Stimulated activated CD4-positive, alpha-beta T cell treated with anti-CD3 and anti-CD28 coated beads, Interleukin-12 subunit alpha, Interleukin-12 subunit beta, amount 100 ng/mL, for 4 hours (primary cell): ENCODE measurements at regions not wholly inside any gene's neighbourhood (a gene's known extent, or its start where the extent isn't known, plus 50 kb on each side); places are given as distances from the start of the nearest gene placed in this dataset.

Source experiments
- DNase-seq: peaks from one replicate; pipeline ENCODE4 v3.0.0-alpha.2; 2020

DNA sequence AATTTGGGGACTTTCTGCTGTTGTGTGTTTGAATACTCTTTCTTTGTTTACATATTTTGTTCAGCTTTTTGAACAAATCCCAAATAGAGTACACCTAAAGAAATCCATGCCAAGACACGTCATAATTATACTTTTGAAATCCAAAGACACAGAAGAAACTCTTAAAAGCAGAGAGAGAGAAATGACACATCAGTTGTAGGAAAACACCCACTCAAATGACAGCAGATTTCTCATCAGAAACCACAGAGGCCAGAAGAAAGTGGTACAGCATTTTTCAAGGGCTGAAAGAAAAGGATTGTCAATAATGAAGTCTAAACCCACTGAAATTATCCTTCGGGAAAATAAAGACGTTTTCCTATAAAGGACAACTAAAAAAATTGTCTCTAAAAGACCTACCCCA lies 378.6 kb downstream of the GADD45G start:
- no peak for DNase-seq

DNA sequence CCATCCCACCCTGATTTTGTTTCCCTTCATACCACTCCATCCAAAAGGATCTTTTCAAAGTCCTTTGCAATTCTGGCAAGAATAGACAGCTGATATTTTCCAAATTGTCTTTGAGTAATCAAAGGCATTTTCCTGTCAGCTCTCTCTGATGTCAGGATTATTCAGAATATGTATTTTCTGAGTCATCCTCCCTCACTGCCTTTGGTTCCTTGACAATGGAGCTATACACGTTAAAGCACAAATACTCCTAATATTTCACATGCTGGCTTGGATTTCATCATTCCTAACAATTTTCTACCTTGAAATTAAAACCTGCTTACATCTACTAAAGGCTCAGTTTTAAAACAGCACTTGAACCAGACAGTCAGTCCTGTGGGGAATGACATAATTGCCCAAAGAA lies 379.4 kb downstream of the GADD45G start:
- no peak for DNase-seq

DNA sequence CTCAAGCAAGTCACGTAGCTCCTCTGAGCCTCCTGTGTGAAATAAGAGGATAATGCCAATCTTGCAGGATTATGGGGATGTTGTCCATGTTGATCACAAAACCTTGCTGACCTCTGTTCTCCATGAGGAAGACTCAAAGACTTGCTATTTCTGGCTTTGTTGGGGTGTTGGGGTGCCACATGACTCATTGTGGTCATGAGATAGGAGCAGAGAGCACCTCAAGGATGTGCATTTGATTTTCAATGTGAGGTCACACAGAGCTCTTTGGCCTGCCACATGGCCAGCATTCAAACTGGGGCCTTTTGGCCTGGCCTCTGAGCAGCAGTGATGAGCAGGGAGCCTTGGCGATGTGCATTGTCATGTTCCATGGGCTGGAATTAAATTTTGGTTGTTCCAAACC lies 380.3 kb downstream of the GADD45G start:
- DNase-seq = no peak

DNA sequence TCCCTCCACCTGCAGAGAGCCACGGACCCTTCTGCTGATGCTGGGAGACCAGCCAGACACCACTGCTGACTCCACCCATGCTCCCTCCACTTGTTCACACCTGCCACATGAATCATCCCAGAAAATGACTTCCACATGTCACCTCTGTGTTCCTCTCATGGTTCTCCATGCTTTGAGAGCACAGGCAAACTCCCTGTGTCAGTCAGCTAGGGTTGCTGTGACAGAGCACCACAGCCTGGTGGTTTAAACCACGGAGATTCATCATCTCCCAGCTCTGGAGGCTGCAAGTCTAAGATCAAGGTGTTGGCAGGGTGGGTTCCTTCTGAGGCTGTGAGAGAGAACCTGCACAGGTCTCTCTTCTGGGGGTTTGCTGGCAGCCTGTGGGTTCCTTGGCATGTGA lies 381.4 kb downstream of the GADD45G start:
- DNase-seq = no peak

DNA sequence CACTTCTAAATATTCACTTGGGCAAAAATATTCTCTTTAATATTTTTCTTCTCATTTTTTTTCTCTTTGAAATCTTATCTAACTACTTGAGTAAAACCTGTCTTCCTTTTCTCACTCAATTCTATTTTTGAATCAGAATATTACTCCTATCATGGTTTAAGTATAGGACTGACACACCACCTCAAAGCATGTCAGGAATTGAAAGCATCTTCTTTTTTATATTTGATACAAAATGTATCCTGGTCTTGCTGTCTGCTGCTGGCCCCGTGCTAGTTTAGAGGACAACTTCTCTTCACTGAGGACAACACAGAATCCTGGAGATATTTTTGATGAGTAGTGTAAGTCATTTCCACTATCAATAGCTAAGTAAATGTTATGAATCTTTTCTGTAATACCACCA lies 383.6 kb downstream of the GADD45G start:
- DNase-seq = no peak

DNA sequence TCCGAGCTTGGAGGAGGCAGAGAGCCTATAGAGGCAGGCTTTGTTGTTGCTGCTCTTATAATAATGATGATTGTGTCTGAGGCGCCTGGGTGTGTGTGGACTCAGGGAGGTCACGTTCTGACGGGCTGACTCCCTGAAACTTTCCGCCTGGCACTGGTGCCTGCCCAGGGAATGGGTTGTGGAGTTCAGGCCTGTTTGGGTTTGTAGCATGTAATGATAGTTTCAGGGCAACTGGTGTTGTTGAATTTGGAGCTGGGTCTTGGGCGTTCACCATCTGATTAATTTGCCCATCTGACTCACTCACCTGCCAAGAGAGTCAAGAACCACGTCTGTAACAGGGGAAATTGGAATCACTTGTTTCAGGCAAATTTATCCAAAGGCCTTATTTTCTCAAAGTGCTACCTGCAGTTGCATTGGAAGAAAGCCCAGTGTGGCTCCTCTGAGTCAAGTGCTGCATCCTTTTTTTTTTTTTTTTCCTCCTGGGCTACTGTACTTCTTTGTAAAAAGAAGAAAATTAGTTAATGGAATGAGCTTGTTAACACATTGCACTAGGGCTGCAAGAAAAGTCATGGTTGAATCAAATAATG lies 386.5 kb downstream of the GADD45G start:
- no peak for DNase-seq

DNA sequence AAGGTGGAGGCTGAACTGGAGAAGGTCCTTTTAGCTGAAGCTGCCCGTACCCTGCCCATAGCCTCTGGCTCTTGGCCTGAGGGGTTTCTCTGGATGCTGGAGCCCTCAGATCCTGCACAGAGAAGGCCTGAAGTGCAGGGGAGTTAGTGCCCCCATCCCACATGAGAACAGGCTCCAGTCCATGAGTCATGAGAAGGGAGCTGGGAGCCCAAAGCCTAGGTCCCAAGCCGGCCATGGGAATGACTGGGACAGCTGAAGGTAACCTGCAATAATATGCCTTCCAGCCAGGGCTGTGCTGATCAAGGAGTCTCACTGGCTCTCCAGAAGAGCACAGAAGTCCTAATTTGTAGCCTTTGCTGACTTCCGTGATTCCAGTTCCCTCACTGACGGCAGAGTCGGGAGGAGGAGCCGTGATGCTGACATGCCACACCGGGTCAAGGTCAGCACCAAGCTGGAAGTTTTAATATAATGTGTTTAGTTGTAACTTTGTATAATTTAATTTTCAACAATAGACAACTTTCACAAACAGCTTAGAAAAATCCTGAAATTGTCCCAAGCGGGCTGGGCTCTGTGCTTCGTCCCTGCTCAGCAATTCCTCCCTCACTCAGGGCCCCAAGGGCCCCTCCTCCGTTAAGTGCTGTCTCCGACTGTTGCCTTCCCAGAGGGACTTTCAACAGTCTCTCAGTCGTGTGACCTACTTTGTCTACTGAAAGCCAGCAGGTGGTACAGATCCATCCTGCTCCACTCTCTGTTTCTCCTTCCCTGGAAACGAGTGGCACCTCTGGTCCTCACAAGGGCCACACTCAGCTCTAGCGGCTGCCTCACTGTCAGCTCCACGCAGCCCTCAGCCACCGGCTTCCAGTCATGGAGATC lies 387.8 kb downstream of the GADD45G start:
- DNase-seq = no peak

DNA sequence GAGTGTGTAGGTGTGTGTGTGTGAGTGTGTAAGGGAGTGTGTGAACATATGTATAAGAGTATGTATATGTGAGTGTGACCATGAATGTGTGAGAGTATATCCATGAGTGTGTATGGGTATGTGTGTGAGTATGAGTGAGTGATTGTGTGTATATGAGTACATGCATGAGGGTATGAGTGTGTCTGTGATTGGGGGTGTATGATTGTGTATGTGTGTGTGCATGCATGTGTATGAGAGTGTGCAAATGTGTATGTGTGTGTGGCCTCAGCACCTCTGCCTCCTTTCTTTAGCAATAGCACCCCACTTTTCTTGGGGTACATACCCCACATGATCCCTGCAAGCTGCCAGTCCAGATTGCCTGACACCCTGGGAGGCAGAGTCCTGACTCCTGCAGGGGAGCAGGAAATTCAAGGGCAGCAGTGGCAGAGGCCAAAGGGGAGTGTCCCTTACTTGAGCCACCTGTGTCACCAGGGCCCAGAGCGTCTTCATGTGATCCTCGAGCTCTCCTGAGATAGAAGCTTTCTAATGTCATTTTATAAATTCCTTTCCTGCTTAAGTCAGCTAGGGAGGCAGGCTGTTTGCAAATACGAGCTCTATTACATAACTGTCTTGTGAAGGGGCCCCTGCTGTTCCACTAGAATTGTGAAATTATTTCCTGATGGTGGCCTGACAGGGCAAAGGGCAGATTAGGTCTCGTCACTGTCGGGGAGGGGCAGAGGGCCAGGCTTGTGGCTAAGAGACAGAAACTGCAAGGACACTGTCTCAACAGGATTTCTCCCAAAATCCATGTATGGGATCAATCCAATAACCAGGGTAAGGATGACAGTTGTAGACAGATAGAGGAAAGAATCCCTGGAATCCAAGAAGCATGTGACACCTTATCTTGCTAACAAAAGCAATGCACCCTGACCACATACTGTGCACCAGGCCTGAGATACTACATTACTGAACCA lies 389.1 kb downstream of the GADD45G start:
- no peak for DNase-seq

DNA sequence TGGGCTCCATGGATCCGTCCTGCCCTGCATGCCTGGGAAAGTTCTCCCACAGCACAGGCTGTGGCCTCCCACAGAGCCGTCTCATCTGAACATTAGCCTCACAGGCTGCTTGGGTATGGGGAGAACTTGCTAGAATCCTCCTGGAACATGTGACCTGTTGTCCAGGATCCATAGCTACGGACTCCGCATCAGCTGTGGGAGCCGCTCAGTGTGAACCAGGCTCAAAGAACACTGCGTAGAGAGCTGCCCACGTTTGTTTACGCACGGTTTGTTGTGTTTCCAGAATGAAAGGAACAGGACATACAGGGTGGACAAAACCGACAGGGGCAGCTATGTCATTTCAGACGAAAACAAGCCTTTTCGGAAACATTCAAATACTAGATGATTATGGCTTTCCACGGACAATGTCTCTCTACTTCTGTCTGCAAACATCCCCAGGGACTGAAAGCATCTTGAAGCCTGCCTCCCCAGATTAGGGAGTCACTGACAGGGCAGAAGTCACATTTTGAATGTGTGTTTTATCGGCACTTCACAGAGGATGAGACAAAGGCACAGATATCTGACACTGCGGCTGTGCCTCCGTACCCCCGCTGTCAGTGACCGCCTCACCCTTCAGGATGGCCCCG lies 390.3 kb downstream of the GADD45G start:
- no peak for DNase-seq

DNA sequence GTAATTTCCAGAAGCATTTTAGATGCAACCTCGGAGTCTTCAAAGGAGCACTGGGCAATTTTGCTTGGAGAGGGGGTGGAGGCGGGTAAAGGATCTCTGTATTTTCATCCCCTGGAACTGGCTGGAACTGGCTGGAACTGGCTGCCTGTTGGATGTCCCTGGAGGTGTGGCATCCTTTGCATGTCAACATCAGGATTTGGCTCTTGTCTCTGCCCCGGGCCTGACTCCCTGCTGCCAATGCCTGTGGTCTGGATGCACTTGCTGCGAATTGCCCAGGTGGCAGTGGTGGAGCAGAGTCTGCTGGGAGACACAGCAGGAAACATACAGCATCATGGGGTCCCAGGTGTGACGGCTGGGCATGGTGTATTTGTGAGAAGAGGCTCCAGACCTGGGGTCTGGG lies 391.3 kb downstream of the GADD45G start:
- DNase-seq = no peak

DNA sequence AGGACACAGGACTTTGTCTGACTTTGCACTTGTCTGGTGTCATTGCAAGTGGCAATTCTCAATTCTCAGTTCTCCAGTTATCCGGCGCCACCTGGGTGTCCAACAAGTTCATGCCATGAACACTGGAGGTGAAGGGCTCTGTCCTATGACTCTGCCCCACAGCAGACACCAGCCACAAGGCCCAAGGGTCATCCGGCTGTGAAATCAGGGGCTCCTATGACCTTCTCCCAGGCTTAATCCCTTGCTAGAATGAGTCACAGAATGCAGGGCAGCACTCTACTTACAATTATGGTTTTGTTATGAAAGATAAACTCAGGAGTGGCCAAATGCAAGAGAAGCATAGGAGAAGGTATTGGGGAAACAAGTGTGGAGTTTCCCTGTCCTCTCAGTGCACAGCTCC lies 392.0 kb downstream of the GADD45G start:
- DNase-seq = no peak

DNA sequence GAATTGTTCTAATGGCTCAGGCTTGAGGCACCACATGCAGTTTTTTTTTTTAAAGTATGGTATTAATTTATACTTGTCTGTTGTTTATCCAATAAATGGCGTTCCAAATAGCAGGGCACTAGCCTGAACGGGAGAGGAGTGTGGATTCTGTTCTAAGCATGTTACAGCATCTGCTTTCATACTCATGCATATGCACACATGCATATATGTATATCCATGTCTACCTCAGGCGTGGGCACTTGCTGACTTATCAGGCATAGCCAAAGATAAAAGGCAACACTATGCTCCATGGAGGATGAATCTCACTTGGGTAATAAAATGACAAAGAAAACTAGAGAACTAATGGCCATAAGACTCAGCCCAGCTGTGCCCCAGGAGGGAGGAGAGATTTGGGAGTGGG lies 393.8 kb downstream of the GADD45G start:
- DNase-seq = no peak

DNA sequence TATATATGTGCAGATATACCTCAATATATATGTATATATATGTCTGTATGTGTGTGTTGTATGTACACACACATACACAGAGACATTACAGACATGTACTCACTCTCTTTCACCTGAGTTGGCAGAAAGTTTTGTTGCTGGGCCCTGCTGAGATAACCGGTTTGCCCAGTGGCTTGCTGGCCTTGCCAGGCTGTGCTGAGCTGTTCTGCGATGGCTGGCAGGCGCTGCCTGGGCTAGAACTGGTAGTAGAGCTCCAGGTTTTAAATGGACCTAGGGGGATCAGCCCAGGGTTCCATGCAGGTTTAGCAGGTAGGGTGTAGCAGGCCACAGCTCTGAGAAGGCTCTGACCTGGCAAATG lies 394.3 kb downstream of the GADD45G start:
- no peak for DNase-seq

DNA sequence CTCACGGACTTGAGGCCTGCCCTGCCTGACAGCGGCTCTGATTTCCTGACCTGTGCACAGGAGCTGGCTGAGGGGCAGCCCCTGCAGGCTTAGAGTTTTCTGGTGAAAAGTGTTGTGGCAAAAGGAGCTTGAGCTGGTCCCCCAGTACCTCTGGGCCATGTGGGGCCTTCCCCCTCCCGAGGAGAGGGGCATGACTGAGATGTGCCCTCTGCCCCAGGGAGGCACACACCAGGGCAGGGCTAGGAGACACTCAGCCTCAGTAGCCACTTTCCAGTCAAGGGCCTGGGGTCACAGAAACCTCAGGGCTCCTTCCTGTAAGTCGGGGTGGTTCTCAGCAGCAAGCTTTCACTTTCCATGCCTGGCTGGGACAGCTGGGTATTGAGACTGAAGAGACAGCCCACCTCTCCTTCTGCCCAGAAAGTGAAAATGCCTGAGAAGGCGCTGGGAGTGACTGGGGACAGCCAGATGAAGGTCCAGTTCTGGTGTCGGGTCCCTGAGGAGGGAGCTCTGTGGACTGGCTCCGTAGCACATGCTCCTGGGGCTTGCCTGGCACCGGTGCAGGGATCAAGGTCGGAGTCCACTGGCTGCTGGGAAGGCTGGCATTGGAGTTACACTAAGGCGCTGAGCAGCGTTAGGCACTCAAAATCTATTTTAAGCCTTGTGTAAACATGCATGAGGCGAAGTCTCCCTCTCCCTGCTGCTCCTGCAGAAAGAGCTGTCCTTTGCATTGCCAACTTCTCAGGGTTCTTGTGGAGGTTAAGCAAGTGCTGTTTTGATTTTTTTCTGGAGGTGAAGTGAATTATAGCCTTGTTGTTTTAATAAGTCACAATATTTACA lies 394.9 kb downstream of the GADD45G start:
- DNase-seq = peak; percentile 47

DNA sequence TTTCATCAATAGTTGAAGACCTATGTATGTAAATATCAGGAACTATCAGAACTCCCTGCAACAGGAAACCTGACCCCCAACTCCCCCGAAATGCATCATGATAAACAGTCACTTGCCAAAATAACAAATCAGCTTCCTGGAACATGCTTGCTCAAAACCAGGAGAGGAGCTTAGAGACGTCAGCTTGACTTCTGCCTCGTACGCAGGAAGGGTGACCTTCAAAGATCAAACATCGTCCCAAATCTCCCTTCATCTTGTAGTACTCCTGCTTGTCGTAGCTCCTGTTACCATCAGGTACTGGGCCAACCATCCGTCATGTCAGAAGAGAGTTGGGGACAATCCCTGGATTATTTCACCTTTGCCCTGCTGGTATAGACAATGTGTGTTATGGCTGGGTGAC lies 396.1 kb downstream of the GADD45G start:
- DNase-seq = no peak

DNA sequence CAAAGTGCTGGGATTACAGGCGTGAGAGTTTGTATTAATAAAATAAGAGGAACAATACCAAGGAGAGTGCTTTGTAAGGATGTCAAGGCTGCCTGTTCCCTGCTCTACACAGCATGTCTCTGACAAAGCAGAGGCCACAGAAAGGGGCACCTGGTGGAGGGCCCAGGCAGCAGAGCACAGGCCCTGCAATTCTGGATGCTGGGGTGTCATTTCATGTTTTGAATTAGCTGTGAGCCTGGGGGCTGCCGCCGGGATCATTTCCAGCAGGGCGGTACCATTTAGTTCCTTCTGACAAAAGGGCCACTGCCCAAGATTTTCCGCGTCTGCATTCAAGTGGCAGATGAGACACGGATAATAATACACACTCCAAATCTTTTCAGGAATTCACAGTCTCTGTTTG lies 396.9 kb downstream of the GADD45G start:
- no peak for DNase-seq

DNA sequence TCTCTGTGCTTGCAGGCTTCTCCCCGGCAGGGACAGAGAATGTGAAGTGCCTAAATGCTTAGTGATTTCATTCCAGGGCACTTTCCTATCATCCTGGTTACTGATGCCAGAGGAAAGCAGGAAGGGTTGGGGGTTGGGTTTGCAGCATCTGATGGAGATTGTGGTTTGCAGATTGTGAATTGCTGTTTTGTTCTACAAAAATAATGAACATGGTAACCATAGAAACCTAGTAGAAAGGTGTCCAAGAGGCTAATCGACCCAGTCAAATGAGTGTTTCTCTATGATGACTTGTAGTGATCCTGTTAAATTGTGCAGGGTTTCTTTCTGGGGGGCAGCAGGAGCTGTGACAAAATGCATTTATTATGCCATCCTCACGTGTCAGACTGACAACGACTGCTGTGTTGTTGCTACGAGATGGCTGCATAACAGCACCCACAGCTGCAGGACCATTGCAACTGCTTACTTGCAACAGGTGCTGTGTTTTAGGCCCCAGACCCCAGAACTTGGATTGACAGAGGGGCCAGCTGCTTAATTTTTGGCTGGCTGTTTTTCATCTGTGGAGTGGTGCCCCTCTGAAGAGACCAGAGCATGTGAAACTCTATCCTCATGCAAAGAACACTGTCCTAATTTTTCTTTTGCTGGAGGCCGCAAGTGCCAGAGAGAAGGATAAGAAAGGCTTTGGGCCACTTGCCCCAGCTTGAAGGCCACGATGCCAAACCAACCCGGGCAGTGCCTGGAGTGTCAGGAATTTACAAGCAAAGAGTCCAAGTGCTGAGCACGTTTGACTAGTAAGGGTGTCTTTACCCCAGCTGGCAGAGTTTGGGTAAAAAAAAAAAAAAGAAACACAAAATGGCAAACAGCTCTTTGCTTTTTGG lies 397.8 kb downstream of the GADD45G start:
- no peak for DNase-seq

DNA sequence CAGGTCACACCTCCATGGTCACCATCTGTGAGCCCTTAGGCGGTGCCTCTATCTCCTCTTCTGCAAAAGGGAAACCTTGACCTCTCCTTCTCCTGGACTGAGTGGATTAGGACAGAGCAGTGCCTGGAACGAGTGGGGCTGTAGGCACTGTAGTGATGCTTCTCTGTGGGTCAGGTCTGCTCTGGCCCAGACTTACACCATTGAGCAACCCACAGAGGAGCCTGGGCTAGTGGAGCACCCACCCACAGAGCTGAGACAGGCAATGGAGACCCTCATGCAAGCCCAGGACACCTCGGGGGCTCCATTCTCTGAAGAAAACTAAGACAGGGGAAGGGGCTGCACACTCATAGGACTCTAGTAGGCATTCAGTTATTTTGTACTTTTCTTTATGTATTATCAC lies 400.6 kb downstream of the GADD45G start:
- no peak for DNase-seq

DNA sequence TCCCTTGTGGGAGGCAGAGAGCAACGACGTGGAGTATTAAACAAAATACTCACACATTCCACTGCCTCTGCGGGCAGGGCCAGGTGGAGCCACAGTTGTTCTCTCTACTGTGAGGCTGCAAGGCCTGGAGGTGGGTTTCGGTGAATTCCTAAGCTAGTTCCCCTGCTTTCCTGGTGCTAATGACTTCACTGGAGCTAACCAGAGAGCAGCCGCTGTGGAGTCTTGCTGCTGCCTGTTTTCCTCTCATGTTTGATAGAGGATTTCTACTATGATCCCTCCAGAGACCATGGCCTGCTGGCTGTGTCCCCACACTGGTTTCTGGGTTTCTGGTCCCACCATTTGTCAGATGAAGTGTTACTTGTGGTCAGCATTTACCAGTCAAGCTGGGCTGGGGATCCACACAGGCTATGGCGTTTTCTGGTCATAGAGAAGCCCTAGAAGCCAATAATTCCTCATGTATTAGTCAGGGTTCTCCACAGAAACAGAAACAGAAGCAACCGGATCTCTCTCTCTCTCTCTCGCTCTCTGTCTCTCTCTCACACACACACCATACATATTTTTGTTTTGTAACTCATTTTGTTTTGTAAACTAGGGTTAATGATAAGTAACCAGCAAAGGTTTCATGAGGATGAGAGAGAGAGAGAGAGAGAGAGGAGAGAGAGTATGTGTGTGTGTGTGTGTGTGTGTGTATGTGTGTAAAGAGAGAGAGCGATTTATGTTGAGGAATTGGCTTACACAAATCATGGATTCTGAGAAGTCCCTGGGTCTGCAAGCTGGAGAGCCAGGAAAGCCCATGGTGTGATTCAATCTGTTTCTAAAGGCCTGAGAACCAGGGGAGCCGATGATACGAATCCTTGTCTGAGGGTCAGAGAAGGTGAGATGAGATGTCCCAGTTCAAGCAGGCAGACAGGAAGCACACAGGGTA lies 403.0 kb downstream of the GADD45G start:
- no peak for DNase-seq

DNA sequence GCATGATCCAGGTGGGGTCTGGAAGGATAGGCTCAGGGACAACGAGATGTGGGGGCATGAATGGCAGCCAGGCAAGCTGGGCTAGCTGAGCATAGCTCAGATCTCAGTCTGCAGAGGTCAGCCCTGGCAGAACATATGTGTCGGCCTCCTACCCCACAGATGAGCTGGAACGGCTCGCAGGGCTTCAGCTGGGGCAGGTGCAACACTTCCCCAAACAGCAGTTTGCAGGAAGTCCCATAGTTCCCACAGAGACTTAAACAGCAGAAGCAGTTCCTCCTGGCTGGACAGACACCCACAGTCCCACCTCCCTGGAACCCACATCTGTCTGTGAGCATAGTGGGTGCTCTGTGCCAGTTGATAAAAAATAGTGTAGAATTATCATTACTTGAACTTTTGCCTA lies 404.6 kb downstream of the GADD45G start:
- DNase-seq = no peak
